C4-2B (cell line): ENCODE measurements at regions not wholly inside any gene's neighbourhood (a gene's known extent, or its start where the extent isn't known, plus 50 kb on each side); places are given as distances from the start of the nearest gene placed in this dataset.

Source experiments
- CTCF ChIP-seq: fragments of 450-650 bp; conservative IDR thresholded peaks from 2 replicates; pipeline ENCODE4 v1.5.1; 2017; ENCODE audit warnings: mild to moderate bottlenecking
- ZFX ChIP-seq: fragments of 450-650 bp; IDR thresholded peaks from 2 replicates; pipeline ENCODE4 v1.6.1; 2017

GRCh38 chr5:156188016-156188415, 138.9 kb upstream of the SGCD start:
- TF ChIP-seq CTCF (no peak), ZFX (no peak)
